Transverse colon (tissue), 4 donors: ENCODE measurements at regions not wholly inside any gene's neighbourhood (a gene's known extent, or its start where the extent isn't known, plus 50 kb on each side); places are given as distances from the start of the nearest gene placed in this dataset.

Experiments
- CTCF ChIP-seq, 5 experiments: fragments of 200-600 bp in 3 of 5; fragments of 450-650 bp in 2 of 5; sonication (generic) in 3 of 5; IDR thresholded peaks; 1 replicate in 2 of 5; 2 replicates in 3 of 5; pipeline ENCODE4 v1.5.1; 2016 to 2017; ENCODE audit warnings: antibody characterized with exemption in 5 of 5, inconsistent platforms in 3 of 5, mild to moderate bottlenecking in 2 of 5, moderate library complexity in 1 of 5
- POLR2AphosphoS5 ChIP-seq, 3 donors: sonication (generic); formaldehyde crosslinking; IDR thresholded peaks; one replicate each; pipeline ENCODE4 v1.6.1; 2016; ENCODE audit warnings: antibody characterized with exemption in 3 of 3

- TF ChIP-seq CTCF (IDR thresholded peaks at IDR 0.05) (no peak), POLR2AphosphoS5 (IDR thresholded peaks at IDR 0.05) (no peak)
These were observed 378.4 kb upstream of the CNKSR2 start for GRCh38 chrX:20995829-20996228.
